PC-9 (cell line): ENCODE measurements at regions not wholly inside any gene's neighbourhood (a gene's known extent, or its start where the extent isn't known, plus 50 kb on each side); places are given as distances from the start of the nearest gene placed in this dataset.

Source experiments
- BruUV-seq: library from RNA; stranded (reverse); fragments of 400-500 nt; replicated peaks from 2 replicates; lab custom pipeline; 2021; lab: Mats Ljungman, UMichigan
- CTCF ChIA-PET: fragments of 300-600 bp; sonication (Branson Sonifier 250); formaldehyde crosslinking; loops from one replicate; lab custom pipeline; 2022; ENCODE audit warnings: antibody characterized with exemption; lab: Charles Lee
- POLR2A ChIA-PET: fragments of 300-600 bp; sonication (Branson Sonifier 250); formaldehyde crosslinking; loops from one replicate; lab custom pipeline; 2022; ENCODE audit warnings: antibody characterized with exemption; ENCODE audit not compliant: unreplicated experiment; lab: Charles Lee
- DNase-seq, 2 experiments: peaks; one replicate each; pipeline versions ENCODE4 v3.0.0 to v3.0.0-alpha.2; 2015 to 2022; ENCODE audit warnings: mixed read lengths in 1 of 2
- H2AFZ ChIP-seq: fragments of 200-600 bp; sonication (generic); 2 replicates; pipeline ENCODE4 v1.8.1; 2017; ENCODE audit warnings: antibody characterized with exemption
- H3F3A ChIP-seq: fragments of 200-600 bp; sonication (generic); 2 replicates; pipeline ENCODE4 v1.8.1; 2017; ENCODE audit warnings: antibody characterized with exemption, mild to moderate bottlenecking, low read depth; ENCODE audit not compliant: insufficient read depth
- H3K27ac ChIP-seq: fragments of 200-600 bp; sonication (generic); 2 replicates; pipeline ENCODE4 v1.6.1; 2016; ENCODE audit warnings: mixed run types
- H3K27me3 ChIP-seq: fragments of 200-600 bp; sonication (generic); 2 replicates; pipeline ENCODE4 v1.6.1; 2016; ENCODE audit warnings: low read depth, mixed run types; ENCODE audit not compliant: insufficient read depth
- H3K36me3 ChIP-seq: fragments of 200-600 bp; sonication (generic); 2 replicates; pipeline ENCODE4 v1.6.1; 2016; ENCODE audit warnings: low read depth, mixed run types
- H3K4me1 ChIP-seq: fragments of 200-600 bp; sonication (generic); replicated peaks from 2 replicates; pipeline ENCODE4 v1.6.1; 2016; ENCODE audit warnings: mixed run types; ENCODE audit not compliant: insufficient read depth
- H3K4me2 ChIP-seq: fragments of 200-600 bp; sonication (generic); 2 replicates; pipeline ENCODE4 v1.6.1; 2017; ENCODE audit warnings: mixed run types
- H3K4me3 ChIP-seq: fragments of 200-600 bp; sonication (generic); 2 replicates; pipeline ENCODE4 v1.6.1; 2016; ENCODE audit warnings: mixed run types
- H3K79me2 ChIP-seq: fragments of 200-600 bp; sonication (generic); 2 replicates; pipeline ENCODE4 v1.6.1; 2017; ENCODE audit warnings: low read depth, mixed run types
- H3K9me2 ChIP-seq: fragments of 200-600 bp; sonication (generic); 2 replicates; pipeline ENCODE4 v1.8.1; 2017; ENCODE audit warnings: mild to moderate bottlenecking; ENCODE audit not compliant: insufficient read depth
- H3K9me3 ChIP-seq: fragments of 200-600 bp; sonication (generic); 2 replicates; pipeline ENCODE4 v1.8.1; 2016; ENCODE audit warnings: low read depth; ENCODE audit not compliant: insufficient read depth
- H4K20me1 ChIP-seq: fragments of 200-600 bp; sonication (generic); 2 replicates; pipeline ENCODE4 v1.8.1; 2017; ENCODE audit not compliant: insufficient read depth
- CTCF ChIP-seq: fragments of 200-600 bp; sonication (generic); conservative IDR thresholded peaks from 2 replicates; pipeline ENCODE4 v1.6.1; 2017; ENCODE audit warnings: mixed run types, antibody characterized with exemption, mild to moderate bottlenecking, moderate library complexity
- EZH2 ChIP-seq: fragments of 200-600 bp; sonication (generic); IDR thresholded peaks from 2 replicates; pipeline ENCODE4 v1.8.0; 2017; ENCODE audit warnings: antibody characterized with exemption, low read depth
- intact Hi-C: fragments of 100-400 bp; cut with micrococcal nuclease; formaldehyde crosslinking; loops from one replicate; pipeline ENCODE4 v1.10.0; 2022; ENCODE audit not compliant: unreplicated experiment

GRCh38 chr3:193842832-193843473 is 249.9 kb downstream of the OPA1 start:
- H4K20me1 ChIP-seq, result no peaks in the 10 kb centered on the region
- H3K9me2 ChIP-seq, result no peaks in the 10 kb centered on the region
- peak overlapping the region; percentile 71 for H3K27ac ChIP-seq
- H3K4me3 ChIP-seq, result no peak overlapping the region
- no peaks in the 10 kb centered on the region for H3K36me3 ChIP-seq
- POLR2A ChIA-PET, result interaction anchor here (0.6 to 1.3 kb wide), 4 partner anchors 11 to 480 kb away, joined by 3 to 7 read pairs (median 5); partner anchors contain the start of gene HES1
- H3F3A ChIP-seq, result peaks cover 26% of the 10 kb centered on the region
- no peak overlapping the region for H3K4me2 ChIP-seq
- H3K79me2 ChIP-seq, result no peaks in the 10 kb centered on the region
- no peaks in the 10 kb centered on the region for H3K27me3 ChIP-seq
- H3K4me1 ChIP-seq, result peaks cover 39% of the 10 kb centered on the region
- H2AFZ ChIP-seq, result no peak overlapping the region
- no TSS peak for BruUV-seq
- no peak for DNase-seq
- H3K9me3 ChIP-seq, result peaks cover 12% of the 10 kb centered on the region
- CTCF ChIA-PET, result interaction anchor here (1.3 kb wide), 1 partner anchor 29 kb away, joined by 5 read pairs; no protein-coding TSS in a partner anchor
- intact Hi-C loops, result no loop called here
- TF ChIP-seq EZH2 (no peak), CTCF (no peak)

- Histone ChIP-seq H2AFZ (no peak overlapping the region; the same call in 1 of the 2 replicates), H3K36me3 (no peaks in the 10 kb centered on the region), H4K20me1 (no peaks in the 10 kb centered on the region), H3K4me2 (peak overlapping the region; percentile 43), H3K27ac (peak overlapping the region; percentile 71), H3K4me1 (peaks cover 39% of the 10 kb centered on the region), H3K27me3 (no peaks in the 10 kb centered on the region), H3F3A (peaks cover 26% of the 10 kb centered on the region), H3K9me2 (no peaks in the 10 kb centered on the region), H3K79me2 (no peaks in the 10 kb centered on the region), H3K9me3 (peaks cover 12% of the 10 kb centered on the region), H3K4me3 (no peak overlapping the region)
- no TSS peak for BruUV-seq
- ChIA-PET CTCF (interaction anchor here (0.7 to 1.3 kb wide), 4 partner anchors 10 to 472 kb away, joined by 3 to 6 read pairs (median 5); no protein-coding TSS in a partner anchor), POLR2A (interaction anchor here (0.5 to 1.3 kb wide), 17 partner anchors 8 to 479 kb away, joined by 3 to 19 read pairs (median 4); partner anchors contain the start of gene HES1)
- intact Hi-C loops, result no loop called here
- DNase-seq, result peak; percentile 67 to 86
- no peak for TF ChIP-seq EZH2
- no peak for TF ChIP-seq CTCF
Measured at GRCh38 chr3:193843474-193844301, 250.7 kb downstream of the OPA1 start.

- Histone ChIP-seq H4K20me1 (no peaks in the 10 kb centered on the region), H2AFZ (no peak overlapping the region; the same call in 1 of the 2 replicates), H3K9me2 (no peaks in the 10 kb centered on the region), H3K36me3 (no peaks in the 10 kb centered on the region), H3K27ac (peak overlapping the region; percentile 71), H3K27me3 (no peaks in the 10 kb centered on the region), H3K4me2 (peak overlapping the region; percentile 43), H3K9me3 (peaks cover 12% of the 10 kb centered on the region), H3K4me1 (peaks cover 43% of the 10 kb centered on the region), H3K4me3 (no peak overlapping the region), H3K79me2 (no peaks in the 10 kb centered on the region), H3F3A (peaks cover 26% of the 10 kb centered on the region)
- DNase-seq, result no peak
- intact Hi-C loops, result no loop called here
- no TSS peak for BruUV-seq
- no peak for TF ChIP-seq EZH2
- no peak for TF ChIP-seq CTCF
- ChIA-PET CTCF (interaction anchor here (0.6 to 1.3 kb wide), 5 partner anchors 9 to 471 kb away, joined by 3 to 6 read pairs (median 5); no protein-coding TSS in a partner anchor), POLR2A (interaction anchor here (0.5 to 1.3 kb wide), 11 partner anchors 8 to 478 kb away, joined by 3 to 19 read pairs (median 4); partner anchors contain the start of gene HES1)
Measured at GRCh38 chr3:193844472-193844871, 251.5 kb downstream of the OPA1 start.
